ENCODE measurements at regions not wholly inside any gene's neighbourhood (a gene's known extent, or its start where the extent isn't known, plus 50 kb on each side); places are given as distances from the start of the nearest gene placed in this dataset.

- no peak overlapping the region for H3K4me3 ChIP-seq (ENCODE audit: low read depth in 2 of 2, low read length in 1 of 2)
- H3K36me3 ChIP-seq (replicated peaks in 1 of 2; ENCODE audit: control insufficient read depth in 1 of 2, insufficient read depth in 2 of 2, low read length in 1 of 2) = no peaks in the 10 kb centered on the region
- WGBS (ENCODE audit: low lambda C conversion rate) = 83% methylated on average over 1 of the region's 1 CpG
- no peaks in the 10 kb centered on the region for H4K20me1 ChIP-seq (ENCODE audit: insufficient read depth)
- H3K9me2 ChIP-seq = no peaks in the 10 kb centered on the region
- ChIA-PET CTCF (no interaction called here), POLR2A (no interaction called here)
- no peaks in the 10 kb centered on the region for H3F3A ChIP-seq (replicated peaks; ENCODE audit: insufficient read depth)
- no peak for TF ChIP-seq EP300 (IDR thresholded peaks at IDR 0.05; ENCODE audit: borderline replicate concordance in 1 of 2, low read depth in 1 of 2, low read length in 1 of 2)
- TF ChIP-seq FOSL2 (IDR thresholded peaks at IDR 0.05; ENCODE audit: borderline replicate concordance, low read depth) = no peak
- no peak for TF ChIP-seq PBX3 (IDR thresholded peaks at IDR 0.05)
- TF ChIP-seq MXI1 (IDR thresholded peaks at IDR 0.05; ENCODE audit: low read depth, low read length) = no peak
- TF ChIP-seq TCF12 (IDR thresholded peaks at IDR 0.05) = no peak
- TF ChIP-seq ELF1 (IDR thresholded peaks at IDR 0.05) = no peak
- TF ChIP-seq RFX5 (IDR thresholded peaks at IDR 0.05; ENCODE audit: low read length) = no peak
- H3K79me2 ChIP-seq (ENCODE audit: insufficient read depth) = no peaks in the 10 kb centered on the region
- H3K27ac ChIP-seq (ENCODE audit: low read depth in 2 of 2, low read length in 1 of 2) = no peak overlapping the region
- no peak overlapping the region for H3K4me2 ChIP-seq
- H2AFZ ChIP-seq (ENCODE audit: low read depth) = no peak overlapping the region
- no peak overlapping the region for H3K9ac ChIP-seq
- no peaks in the 10 kb centered on the region for H3K27me3 ChIP-seq (ENCODE audit: insufficient read depth)
- H3K4me1 ChIP-seq (ENCODE audit: control insufficient read depth in 1 of 2, insufficient read depth in 2 of 2, low read depth in 1 of 2, low read length in 1 of 2) = no peaks in the 10 kb centered on the region
- no peak for DNase-seq
- no peaks in the 10 kb centered on the region for H3K9me3 ChIP-seq
Measured at GRCh38 chr13:58946274-58946673, 1217.5 kb downstream of the DIAPH3 start.

- Histone ChIP-seq H3K4me3 (ENCODE audit: low read depth in 2 of 2, low read length in 1 of 2) (no peak overlapping the region), H3K9ac (no peak overlapping the region), H4K20me1 (ENCODE audit: insufficient read depth) (no peaks in the 10 kb centered on the region), H3K4me2 (no peak overlapping the region), H3K4me1 (ENCODE audit: control insufficient read depth in 1 of 2, insufficient read depth in 2 of 2, low read depth in 1 of 2, low read length in 1 of 2) (no peaks in the 10 kb centered on the region), H3K36me3 (replicated peaks in 1 of 2; ENCODE audit: control insufficient read depth in 1 of 2, insufficient read depth in 2 of 2, low read length in 1 of 2) (no peaks in the 10 kb centered on the region), H3K9me3 (no peaks in the 10 kb centered on the region), H3K27ac (ENCODE audit: low read depth in 2 of 2, low read length in 1 of 2) (no peak overlapping the region), H3K27me3 (ENCODE audit: insufficient read depth) (no peaks in the 10 kb centered on the region), H3K9me2 (no peaks in the 10 kb centered on the region), H3F3A (replicated peaks; ENCODE audit: insufficient read depth) (no peaks in the 10 kb centered on the region), H3K79me2 (ENCODE audit: insufficient read depth) (no peaks in the 10 kb centered on the region), H2AFZ (ENCODE audit: low read depth) (no peak overlapping the region)
- WGBS (ENCODE audit: low lambda C conversion rate) = 49% methylated on average over 9 of the region's 9 CpGs
- TF ChIP-seq MXI1 (IDR thresholded peaks at IDR 0.05; ENCODE audit: low read depth, low read length) (no peak), ELF1 (IDR thresholded peaks at IDR 0.05) (no peak), ZBTB33 (IDR thresholded peaks at IDR 0.05; ENCODE audit: borderline replicate concordance, low read depth) (no peak), IRF3 (IDR thresholded peaks at IDR 0.05; ENCODE audit: low read depth, low read length) (no peak), RXRA (IDR thresholded peaks at IDR 0.05; ENCODE audit: borderline replicate concordance, low read depth) (no peak), CTCF (IDR thresholded peaks at IDR 0.05) (no peak), RFX5 (IDR thresholded peaks at IDR 0.05; ENCODE audit: low read length) (no peak), TAF1 (IDR thresholded peaks at IDR 0.05; ENCODE audit: borderline replicate concordance, low read depth, low read length) (no peak), GATA2 (CRISPR knock-in tag; IDR thresholded peaks at IDR 0.05) (no peak), FOXM1 (IDR thresholded peaks at IDR 0.05; ENCODE audit: low read depth) (no peak), GABPA (IDR thresholded peaks at IDR 0.05; ENCODE audit: low read depth) (no peak), PBX3 (IDR thresholded peaks at IDR 0.05) (no peak)
- ChIA-PET POLR2A (no interaction called here), CTCF (no interaction called here)
- DNase-seq = no peak
Measured at GRCh38 chr13:58949646-58950045, 1214.1 kb downstream of the DIAPH3 start.
